Cardiac muscle cell (in vitro differentiated cells and primary cell): ENCODE measurements at regions not wholly inside any gene's neighbourhood (a gene's known extent, or its start where the extent isn't known, plus 50 kb on each side); places are given as distances from the start of the nearest gene placed in this dataset.

Experiments
- DNase-seq, 2 donors: peaks; one replicate each; pipeline versions ENCODE4 v3.0.0 to v3.0.0-alpha.2; 2010 to 2017; ENCODE audit warnings: low read depth in 1 of 2, low spot score in 1 of 2
- H3K27ac ChIP-seq: fragments of 200-600 bp; sonication (generic); 2 replicates; pipeline ENCODE4 v1.5.1; 2016
- H3K27me3 ChIP-seq: fragments of 200-600 bp; sonication (generic); 2 replicates; pipeline ENCODE4 v1.6.0; 2016; ENCODE audit warnings: control low read depth
- H3K36me3 ChIP-seq: fragments of 200-600 bp; sonication (generic); 2 replicates; pipeline ENCODE4 v1.5.1; 2016; ENCODE audit warnings: control low read depth
- H3K4me1 ChIP-seq: fragments of 200-600 bp; sonication (generic); 2 replicates; pipeline ENCODE4 v1.8.1; 2017; ENCODE audit warnings: low read depth, mild to moderate bottlenecking, mixed run types
- H3K4me3 ChIP-seq: fragments of 200-600 bp; sonication (generic); 2 replicates; pipeline ENCODE4 v1.5.1; 2016; ENCODE audit warnings: mild to moderate bottlenecking
- H3K9me3 ChIP-seq: fragments of 200-600 bp; sonication (generic); 2 replicates; pipeline ENCODE4 v1.5.1; 2017; ENCODE audit warnings: low read depth, mild to moderate bottlenecking, control low read depth
- TF ChIP-seq, protein P1 (sequence below): IDR thresholded peaks from 2 replicates; pipeline ENCODE4 v1.5.1; 2012; ENCODE audit warnings: low read depth, mild to moderate bottlenecking, low read length

DNA sequence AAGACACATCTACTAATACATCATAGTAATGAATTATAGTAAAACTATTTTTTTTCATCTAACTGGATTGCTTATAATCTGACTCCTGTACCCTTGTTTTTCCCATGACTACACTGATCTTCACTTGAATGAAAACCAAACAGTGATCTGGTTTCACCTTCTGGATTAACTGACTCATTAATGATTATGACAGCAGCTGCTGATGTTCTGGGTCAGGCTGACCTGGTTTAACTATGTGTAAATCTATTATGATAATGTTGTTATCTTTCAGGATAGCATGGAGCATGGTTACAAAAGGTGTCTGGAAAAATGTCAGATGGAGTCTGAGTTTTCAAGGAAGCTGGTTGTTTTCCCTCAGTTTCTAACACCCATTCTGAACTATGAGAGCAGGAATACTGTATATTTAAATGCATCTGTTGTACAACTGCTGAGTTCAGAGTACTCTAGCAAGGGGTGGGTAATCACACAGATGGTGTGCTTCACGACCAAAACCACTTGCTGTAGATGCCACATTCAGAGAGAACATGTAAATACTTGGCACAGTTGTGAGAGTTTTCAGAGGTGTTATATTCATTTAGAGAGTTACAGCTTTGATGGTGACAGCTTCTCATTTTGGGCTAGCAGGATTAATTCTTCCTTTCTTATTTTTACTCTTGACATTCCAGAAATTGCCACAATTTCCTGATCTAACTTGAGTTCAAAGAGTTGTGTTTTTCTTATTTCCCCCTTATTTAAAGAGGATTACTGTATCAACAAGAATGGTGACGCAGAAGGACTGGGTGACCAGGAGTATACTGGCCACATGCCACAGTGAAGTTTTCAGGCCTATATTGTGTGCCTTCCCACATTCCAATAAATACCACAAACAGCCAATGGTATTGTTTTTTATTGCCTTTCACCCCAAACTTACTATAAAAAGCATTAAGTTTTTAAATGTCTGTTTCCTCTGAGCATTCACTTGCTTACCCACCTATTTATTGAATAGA lies 249.7 kb upstream of the TET2 start:
- Histone ChIP-seq H3K4me1 (no peaks in the 10 kb centered on the region), H3K27me3 (no peaks in the 10 kb centered on the region), H3K9me3 (no peaks in the 10 kb centered on the region), H3K4me3 (no peak overlapping the region), H3K27ac (no peak overlapping the region), H3K36me3 (no peaks in the 10 kb centered on the region)
- TF ChIP-seq, protein P1, sequence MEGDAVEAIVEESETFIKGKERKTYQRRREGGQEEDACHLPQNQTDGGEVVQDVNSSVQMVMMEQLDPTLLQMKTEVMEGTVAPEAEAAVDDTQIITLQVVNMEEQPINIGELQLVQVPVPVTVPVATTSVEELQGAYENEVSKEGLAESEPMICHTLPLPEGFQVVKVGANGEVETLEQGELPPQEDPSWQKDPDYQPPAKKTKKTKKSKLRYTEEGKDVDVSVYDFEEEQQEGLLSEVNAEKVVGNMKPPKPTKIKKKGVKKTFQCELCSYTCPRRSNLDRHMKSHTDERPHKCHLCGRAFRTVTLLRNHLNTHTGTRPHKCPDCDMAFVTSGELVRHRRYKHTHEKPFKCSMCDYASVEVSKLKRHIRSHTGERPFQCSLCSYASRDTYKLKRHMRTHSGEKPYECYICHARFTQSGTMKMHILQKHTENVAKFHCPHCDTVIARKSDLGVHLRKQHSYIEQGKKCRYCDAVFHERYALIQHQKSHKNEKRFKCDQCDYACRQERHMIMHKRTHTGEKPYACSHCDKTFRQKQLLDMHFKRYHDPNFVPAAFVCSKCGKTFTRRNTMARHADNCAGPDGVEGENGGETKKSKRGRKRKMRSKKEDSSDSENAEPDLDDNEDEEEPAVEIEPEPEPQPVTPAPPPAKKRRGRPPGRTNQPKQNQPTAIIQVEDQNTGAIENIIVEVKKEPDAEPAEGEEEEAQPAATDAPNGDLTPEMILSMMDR, result no peak
- no peak for DNase-seq

DNA sequence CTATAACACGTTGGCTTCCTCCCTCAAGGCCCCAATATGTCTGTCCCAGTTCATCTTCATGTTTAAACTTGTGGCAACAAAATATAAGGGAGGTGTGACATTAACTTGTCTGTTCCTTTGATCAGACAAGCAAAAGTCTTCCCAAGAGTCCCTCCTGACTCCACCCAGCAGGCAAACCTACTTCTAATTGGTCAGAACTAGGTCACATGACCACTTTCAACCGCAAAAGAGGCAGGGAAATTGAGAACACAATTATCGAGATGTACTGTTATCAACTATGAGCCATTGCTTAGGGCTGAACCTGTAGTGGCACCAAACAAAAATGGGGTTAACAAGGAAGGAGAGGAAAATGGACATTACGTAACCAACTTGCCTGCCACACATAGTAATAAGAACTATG lies 246.8 kb upstream of the TET2 start:
- TF ChIP-seq, protein P1, result no peak
- H3K4me3 ChIP-seq, result no peak overlapping the region
- H3K27ac ChIP-seq, result no peak overlapping the region
- no peaks in the 10 kb centered on the region for H3K36me3 ChIP-seq
- no peaks in the 10 kb centered on the region for H3K27me3 ChIP-seq
- no peaks in the 10 kb centered on the region for H3K9me3 ChIP-seq
- DNase-seq, result no peak
- no peaks in the 10 kb centered on the region for H3K4me1 ChIP-seq

DNA sequence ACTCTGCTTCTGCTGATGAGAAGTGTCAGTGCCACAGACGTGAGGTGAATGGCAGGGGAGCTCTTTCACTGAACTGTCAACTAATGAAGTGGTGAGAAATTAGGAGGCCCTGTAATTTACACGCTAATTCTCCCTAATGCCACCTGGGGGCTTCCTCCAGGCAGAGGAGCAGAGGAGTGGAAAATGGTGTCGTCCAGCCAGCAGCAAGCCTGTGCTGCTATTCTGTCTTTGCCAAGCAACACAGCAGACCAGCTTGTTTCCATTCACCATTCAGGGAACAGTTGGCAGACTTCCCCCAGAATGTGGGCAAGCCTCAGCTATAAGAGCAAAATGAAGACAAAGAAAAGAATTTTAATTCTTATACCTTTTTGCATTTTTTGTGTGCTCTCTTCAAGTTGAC lies 245.2 kb upstream of the TET2 start:
- no peak overlapping the region for H3K27ac ChIP-seq
- no peaks in the 10 kb centered on the region for H3K4me1 ChIP-seq
- no peak overlapping the region for H3K4me3 ChIP-seq
- H3K36me3 ChIP-seq, result no peaks in the 10 kb centered on the region
- H3K27me3 ChIP-seq, result peaks cover under 1% of the 10 kb centered on the region
- H3K9me3 ChIP-seq, result no peaks in the 10 kb centered on the region
- DNase-seq, result peak; percentile 4 to 32
- TF ChIP-seq, protein P1, result peak; percentile 4

DNA sequence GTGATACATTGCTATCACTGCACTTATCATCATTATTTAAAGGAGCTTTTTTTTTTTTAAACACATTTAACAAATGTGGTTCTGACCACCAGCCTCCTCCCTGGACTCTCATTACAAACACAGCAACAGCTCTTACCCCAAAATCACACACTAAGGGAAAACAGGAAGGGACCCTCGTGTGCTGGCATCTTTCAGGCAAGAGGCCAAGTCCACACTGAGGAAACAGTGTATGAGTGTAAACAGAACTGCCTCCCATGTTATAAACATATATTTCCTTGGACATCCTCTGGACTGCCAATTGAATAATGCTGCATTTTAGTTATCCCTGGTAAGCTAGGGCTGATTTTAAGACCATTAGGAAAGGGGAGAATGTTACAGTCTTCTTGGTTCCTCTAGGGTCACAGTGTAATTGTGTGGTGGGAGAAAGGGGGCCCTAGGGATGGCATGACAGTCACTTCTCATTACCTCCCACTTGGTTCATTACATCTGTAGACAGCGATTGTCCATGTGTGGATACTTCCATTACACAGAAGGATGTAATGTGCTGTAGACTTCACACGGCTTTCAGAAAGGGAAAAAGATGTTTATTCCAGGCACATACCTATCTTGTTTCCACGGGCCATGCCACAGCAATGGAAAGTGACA lies 244.6 kb upstream of the TET2 start:
- H3K4me3 ChIP-seq, result no peak overlapping the region
- H3K4me1 ChIP-seq, result no peaks in the 10 kb centered on the region
- H3K27me3 ChIP-seq, result peaks cover 7% of the 10 kb centered on the region
- no peaks in the 10 kb centered on the region for H3K36me3 ChIP-seq
- H3K9me3 ChIP-seq, result no peaks in the 10 kb centered on the region
- no peak overlapping the region for H3K27ac ChIP-seq
- TF ChIP-seq, protein P1, result no peak
- no peak for DNase-seq

DNA sequence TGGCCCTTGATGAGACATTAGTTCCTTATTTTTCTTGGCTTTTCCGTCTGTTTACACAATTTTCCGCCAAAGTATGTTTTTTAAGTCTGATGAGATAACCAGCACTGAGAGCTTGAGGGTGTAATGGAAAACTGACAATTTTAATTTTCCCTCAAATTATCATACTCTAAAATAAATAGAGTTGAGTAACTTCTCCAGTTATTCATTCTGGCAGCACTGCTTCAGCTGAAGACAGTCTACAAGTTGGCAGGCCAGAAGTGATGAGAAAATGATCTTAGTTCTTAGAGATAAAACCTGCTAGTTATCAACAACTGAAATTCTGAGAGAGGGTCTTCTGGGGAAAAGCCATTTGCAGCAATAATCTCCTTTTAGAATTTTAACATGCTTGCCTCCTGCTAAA lies 241.6 kb upstream of the TET2 start:
- Histone ChIP-seq H3K36me3 (no peaks in the 10 kb centered on the region), H3K4me3 (no peak overlapping the region), H3K27me3 (peaks cover 20% of the 10 kb centered on the region), H3K27ac (no peak overlapping the region), H3K9me3 (no peaks in the 10 kb centered on the region), H3K4me1 (no peaks in the 10 kb centered on the region)
- TF ChIP-seq, protein P1, result no peak
- no peak for DNase-seq
